ENCODE measurements at regions not wholly inside any gene's neighbourhood (a gene's known extent, or its start where the extent isn't known, plus 50 kb on each side); places are given as distances from the start of the nearest gene placed in this dataset.
A peak's percentile ranks its signal among the peaks of the same experiment; 100 is the strongest.
"Not testable (repeated sequence)": the region's sequence is repeated elsewhere in the genome, so short reads cannot be mapped to it uniquely, and the experiment has no call there.

- not testable (repeated sequence) for DNase-seq
Measured at GRCh38 chr11:14573539-14574057, 53.4 kb upstream of the PSMA1 start.

DNA sequence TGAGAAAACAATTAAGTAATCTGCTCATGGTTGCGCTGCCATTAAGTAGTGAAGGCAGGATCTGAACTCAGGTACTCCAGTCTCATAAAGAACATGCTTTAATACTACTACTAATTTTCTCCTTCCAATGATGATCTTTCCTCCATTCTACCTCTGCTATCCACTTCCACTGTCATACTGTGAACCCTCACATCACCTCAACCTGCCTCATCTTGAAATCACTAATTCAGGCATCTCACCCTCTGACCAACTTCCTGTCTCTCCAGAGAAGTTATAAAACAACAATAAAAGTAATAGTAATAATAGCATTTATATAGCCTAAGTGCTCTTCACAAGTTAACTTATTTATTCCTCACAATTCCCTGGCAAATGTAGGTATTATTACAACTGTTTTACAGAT is 57.1 kb upstream of the PSMA1 start:
- no peak for DNase-seq

GRCh38 chr11:14577835-14578529 is 57.8 kb upstream of the PSMA1 start:
- DNase-seq, result peak in 1 of 2 donors; percentile 7

- DNase-seq, result peak; percentile 64 to 70
Measured at GRCh38 chr11:14578541-14578956, 58.4 kb upstream of the PSMA1 start.

DNA sequence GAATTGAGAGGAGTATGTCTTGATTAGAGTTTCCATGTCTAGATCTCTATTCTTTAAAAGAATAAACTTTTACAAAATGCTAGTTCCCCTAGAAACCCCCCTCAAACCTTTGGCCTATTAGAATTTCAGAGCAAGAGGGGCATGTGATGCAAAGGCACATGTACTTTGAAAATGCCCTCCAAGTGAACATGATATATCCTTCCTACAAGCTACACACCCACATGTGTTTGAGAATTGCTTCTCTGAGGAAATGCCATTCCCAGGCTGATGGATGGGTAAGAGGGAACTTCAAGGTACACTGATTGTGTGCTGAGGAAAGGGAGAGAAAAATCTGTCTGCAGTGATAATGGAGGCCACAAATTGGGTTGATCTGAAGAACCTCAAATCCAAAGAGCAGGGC is 59.5 kb upstream of the PSMA1 start:
- DNase-seq, result no peak

DNA sequence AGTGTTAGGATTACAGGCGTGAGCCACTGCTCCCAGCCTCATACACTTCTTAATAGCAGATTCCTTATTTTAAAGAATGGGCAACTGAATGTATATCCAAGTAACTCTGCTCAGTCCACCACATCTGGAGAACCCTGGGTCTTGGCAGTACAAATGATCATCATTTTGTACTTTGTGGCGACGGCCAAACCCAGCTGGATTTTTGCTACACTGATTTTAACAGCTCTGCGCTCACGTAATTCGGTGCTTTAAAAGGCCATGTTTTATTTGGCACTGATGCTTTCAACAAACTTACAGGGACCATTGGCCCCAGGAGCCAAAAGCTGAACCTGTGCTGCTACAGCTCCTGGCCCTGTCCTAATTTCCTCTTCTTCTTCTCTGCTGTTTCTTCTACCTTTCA is 60.8 kb upstream of the PDE3B start:
- DNase-seq, result no peak

DNA sequence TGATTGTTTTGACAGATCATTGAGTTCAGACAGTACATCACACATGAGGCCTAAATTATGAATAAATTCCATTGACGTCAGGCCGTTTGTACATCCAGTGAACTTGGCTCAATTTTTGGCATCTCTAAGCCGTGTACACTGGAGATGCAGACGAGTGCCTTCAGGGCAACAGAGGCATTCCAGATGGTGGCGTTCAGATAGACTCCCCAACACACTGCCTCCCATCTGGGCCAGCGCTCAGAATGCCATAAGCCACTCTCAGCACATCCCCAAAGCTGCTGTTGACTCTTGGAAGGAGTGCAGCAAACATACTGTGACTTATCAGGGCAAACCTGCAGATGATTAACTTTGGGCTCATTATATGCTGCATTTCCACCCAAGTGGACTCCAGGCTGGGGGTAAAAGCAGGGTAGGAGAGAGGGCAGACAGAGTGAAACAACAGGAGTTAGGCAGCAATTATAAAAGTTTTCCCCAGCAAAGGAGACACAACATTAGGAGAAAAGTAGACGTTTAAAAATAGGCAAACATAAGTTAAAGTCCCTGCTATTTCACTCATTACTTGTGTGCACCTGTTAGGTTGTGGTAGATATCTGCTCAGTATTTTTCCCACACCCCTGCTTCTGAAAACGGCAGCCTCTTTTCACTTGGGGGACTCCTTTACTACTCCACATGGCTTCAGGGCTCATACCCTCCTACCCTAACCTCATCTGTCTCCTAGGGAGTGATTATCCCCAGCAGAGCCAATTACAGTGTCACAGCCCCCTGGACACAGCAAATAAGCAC is 60.2 kb upstream of the PDE3B start:
- no peak for DNase-seq

GRCh38 chr11:14584035-14584363 is 59.6 kb upstream of the PDE3B start:
- DNase-seq, result no peak

DNA sequence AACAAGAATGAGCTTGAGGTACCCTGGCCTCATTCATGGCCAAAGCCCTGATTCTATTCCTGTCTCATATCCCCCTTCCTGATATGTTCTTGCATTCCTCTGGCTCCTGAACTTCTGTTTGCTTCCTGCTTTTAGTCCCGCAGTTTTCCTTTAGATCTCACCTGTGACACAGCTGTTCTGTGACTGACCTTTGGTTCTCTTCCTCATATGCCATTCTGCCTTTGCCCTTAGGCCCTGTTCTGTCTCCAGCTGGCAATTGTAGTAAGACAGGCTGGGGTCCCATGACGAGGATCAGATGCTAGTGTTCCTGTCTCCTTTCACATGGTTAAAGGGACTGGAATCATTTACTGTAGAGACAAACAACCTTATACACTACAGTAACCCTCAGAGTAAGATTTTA is 59.0 kb upstream of the PDE3B start:
- DNase-seq, result no peak

- no peak for DNase-seq
Measured at GRCh38 chr11:14585438-14585837, 58.2 kb upstream of the PDE3B start.

DNA sequence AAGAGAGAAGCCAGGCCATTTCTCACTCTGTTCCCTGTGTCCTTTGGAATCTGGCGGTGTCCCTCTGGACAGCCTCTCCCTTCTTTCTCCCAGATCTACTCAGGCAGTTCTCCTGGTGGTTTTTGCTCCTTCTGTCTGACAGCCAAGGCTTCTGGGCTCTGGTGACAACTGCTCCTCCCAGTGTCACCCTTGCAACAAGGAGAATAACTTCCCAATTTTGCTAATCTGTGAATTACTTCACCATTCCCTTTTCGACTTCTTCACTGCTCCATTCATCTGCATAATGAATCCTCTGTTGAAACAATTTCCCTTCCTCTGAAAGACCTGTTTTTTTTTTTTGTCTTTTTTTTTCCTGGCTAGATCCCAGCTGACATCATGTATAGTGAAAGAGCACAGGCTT is 56.3 kb upstream of the PDE3B start:
- DNase-seq, result no peak

DNA sequence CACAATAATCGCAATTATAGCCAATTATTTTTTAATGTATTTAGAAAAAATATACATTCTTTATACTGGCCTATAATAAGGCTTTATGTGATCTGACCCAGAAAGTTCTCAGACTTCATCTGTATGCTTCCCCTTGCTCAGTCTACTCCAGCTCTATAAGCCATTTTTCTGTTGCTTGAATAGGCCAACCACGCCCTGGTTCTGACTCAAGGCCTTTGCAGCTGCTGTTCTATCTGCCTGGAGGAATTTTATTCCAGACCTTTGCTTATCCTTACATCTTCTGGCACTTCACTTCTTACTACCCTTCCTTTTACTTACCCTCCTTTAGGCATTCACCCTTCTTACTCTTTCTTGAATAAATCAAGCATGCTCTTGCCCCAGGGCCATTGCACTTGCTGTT is 54.9 kb upstream of the PDE3B start:
- DNase-seq, result no peak

DNA sequence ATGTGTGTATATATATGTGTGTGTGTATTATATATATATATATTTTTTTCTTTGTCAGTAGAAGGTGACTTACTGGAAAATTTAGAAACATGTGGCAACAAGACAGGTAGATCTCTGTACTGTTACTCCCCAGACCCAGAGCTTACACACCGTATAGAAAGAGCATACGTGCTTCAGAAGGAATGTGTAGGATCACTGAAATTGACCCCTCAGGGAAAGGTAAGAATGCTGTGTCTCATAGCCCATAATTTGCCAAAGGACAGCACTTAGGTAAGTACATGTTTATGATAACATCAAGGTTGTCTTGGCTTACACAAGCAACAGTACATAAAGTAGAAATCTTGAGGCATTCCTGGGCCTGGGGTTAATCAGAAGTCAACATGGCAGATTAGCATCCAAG is 54.2 kb upstream of the PDE3B start:
- no peak for DNase-seq

GRCh38 chr11:14591046-14591445 is 52.6 kb upstream of the PDE3B start:
- not testable (repeated sequence) for DNase-seq

DNA sequence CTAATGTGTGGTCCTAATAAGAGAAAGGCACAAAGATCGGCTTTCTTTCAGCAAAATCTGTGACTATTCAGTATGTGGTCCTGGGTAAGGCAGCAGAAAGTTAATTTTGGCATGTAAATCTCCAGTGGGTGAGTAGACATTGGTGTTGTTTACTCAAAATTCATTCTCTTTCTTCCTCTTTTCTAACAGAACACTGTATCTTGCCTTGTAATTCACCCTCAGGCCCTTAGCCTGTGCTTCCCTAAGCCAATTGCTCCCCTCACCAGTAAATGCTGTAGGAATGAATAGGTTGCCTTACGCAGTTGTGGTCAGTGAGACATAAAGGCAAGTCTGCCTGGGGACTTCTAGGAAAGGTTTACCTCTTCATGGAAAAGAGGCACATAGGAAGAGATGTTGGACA is 49.9 kb upstream of the PDE3B start:
- DNase-seq, result no peak

Measured in activated CD4-positive, alpha-beta T cell treated with anti-CD3 and anti-CD28 coated beads for 4 hours (primary cell).